Endodermal cell (in vitro differentiated cells): ENCODE measurements at regions not wholly inside any gene's neighbourhood (a gene's known extent, or its start where the extent isn't known, plus 50 kb on each side); places are given as distances from the start of the nearest gene placed in this dataset.

Experiments used
- DNase-seq: peaks from one replicate; pipeline ENCODE4 v3.0.0-alpha.2; 2017
- H3K27ac ChIP-seq: 2 replicates; pipeline ENCODE4 v1.5.1; 2013; ENCODE audit warnings: mild to moderate bottlenecking, low read depth, low read length, moderate library complexity
- H3K27me3 ChIP-seq: 2 replicates; pipeline ENCODE4 v1.6.1; 2013; ENCODE audit warnings: mild to moderate bottlenecking, low read length, moderate library complexity; ENCODE audit not compliant: insufficient read depth, control insufficient read depth, poor library complexity, severe bottlenecking
- H3K36me3 ChIP-seq: 2 replicates; pipeline ENCODE4 v1.7.0; 2013; ENCODE audit warnings: mild to moderate bottlenecking, low read length, moderate library complexity; ENCODE audit not compliant: control insufficient read depth, insufficient read depth
- H3K4me1 ChIP-seq: one replicate; pipeline ENCODE4 v1.7.0; 2013; ENCODE audit warnings: low read length; ENCODE audit not compliant: control insufficient read depth, insufficient read depth
- H3K4me3 ChIP-seq: 2 replicates; pipeline ENCODE4 v1.5.1; 2013; ENCODE audit warnings: mild to moderate bottlenecking, low read length, moderate library complexity
- H3K9ac ChIP-seq: 2 replicates; pipeline ENCODE4 v1.6.1; 2013; ENCODE audit warnings: mild to moderate bottlenecking, low read length, moderate library complexity; ENCODE audit not compliant: poor library complexity, severe bottlenecking; ENCODE audit errors: extremely low read depth
- H3K9me3 ChIP-seq: 2 replicates; pipeline ENCODE4 v1.6.1; 2013; ENCODE audit warnings: mild to moderate bottlenecking, low read length, moderate library complexity; ENCODE audit not compliant: control insufficient read depth
- H3K27ac Mint-ChIP-seq: 2 replicates; pipeline ENCODE4 v1.8.0; 2020; ENCODE audit warnings: mixed read lengths
- H3K27me3 Mint-ChIP-seq: 2 replicates; pipeline ENCODE4 v1.8.0; 2021; ENCODE audit warnings: mild to moderate bottlenecking, mixed read lengths; ENCODE audit not compliant: insufficient read depth
- H3K36me3 Mint-ChIP-seq: 2 replicates; pipeline ENCODE4 v1.8.0; 2020; ENCODE audit warnings: low read depth, mixed read lengths
- H3K4me1 Mint-ChIP-seq: 2 replicates; pipeline ENCODE4 v1.8.0; 2020; ENCODE audit warnings: mixed read lengths
- H3K4me3 Mint-ChIP-seq: 2 replicates; pipeline ENCODE4 v1.8.0; 2020; ENCODE audit warnings: mild to moderate bottlenecking, moderate library complexity, mixed read lengths
- H3K9me3 Mint-ChIP-seq: 2 replicates; pipeline ENCODE4 v1.8.0; 2020; ENCODE audit warnings: mild to moderate bottlenecking, mixed read lengths
- WGBS, 2 experiments: methylation state at CpG; one replicate each; pipeline versions ENCODE4 v1.1.5 to v1.1.7; 2013; ENCODE audit warnings: missing lambda C conversion rate in 2 of 2, mixed read lengths in 1 of 2; ENCODE audit not compliant: insufficient coverage in 1 of 2, insufficient read length in 1 of 2; 5-methylcytosine and 5-hydroxymethylcytosine counted together
- TF ChIP-seq, protein P1 (sequence below): fragments of 200-600 bp; sonication (generic); conservative IDR thresholded peaks from 2 replicates; pipeline ENCODE4 v1.5.0; 2021; ENCODE audit warnings: antibody characterized with exemption, mild to moderate bottlenecking

DNA sequence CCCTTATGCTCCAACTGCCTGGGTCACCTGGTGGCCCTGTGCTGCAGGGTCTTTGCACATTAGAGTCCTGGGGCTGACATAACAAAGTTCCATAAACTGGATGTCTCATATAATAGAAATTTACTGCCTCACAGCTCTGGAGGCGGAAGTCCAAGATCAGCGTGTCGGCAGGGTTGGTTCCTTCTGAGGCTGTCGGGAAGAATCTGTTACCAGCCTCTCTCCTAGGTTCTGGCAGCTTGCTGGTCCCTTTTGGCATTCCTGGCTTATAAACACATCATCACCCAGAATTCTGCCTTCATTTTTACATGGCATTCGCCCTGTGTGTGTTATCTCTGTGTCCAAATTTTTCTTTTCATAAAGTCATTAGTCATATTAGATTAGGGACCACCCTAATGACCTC, 170.5 kb downstream of the NDUFA10 start:
- peak; percentile 18 for DNase-seq
- Mint-ChIP-seq H3K27ac (no peak overlapping the region), H3K4me1 (no peaks in the 10 kb centered on the region), H3K36me3 (no peaks in the 10 kb centered on the region), H3K4me3 (no peak overlapping the region), H3K9me3 (peaks cover 25% of the 10 kb centered on the region), H3K27me3 (peaks cover 67% of the 10 kb centered on the region)
- H3K36me3 ChIP-seq: no peaks in the 10 kb centered on the region
- H3K4me3 ChIP-seq: no peak overlapping the region
- WGBS, 2 experiments: 91 to 92% methylated on average over 5 of the region's 5 CpGs
- H3K9me3 ChIP-seq: peaks cover 20% of the 10 kb centered on the region
- H3K27ac ChIP-seq: no peak overlapping the region
- H3K4me1 ChIP-seq: no peaks in the 10 kb centered on the region
- H3K9ac ChIP-seq: no peak overlapping the region
- TF ChIP-seq, protein P1, sequence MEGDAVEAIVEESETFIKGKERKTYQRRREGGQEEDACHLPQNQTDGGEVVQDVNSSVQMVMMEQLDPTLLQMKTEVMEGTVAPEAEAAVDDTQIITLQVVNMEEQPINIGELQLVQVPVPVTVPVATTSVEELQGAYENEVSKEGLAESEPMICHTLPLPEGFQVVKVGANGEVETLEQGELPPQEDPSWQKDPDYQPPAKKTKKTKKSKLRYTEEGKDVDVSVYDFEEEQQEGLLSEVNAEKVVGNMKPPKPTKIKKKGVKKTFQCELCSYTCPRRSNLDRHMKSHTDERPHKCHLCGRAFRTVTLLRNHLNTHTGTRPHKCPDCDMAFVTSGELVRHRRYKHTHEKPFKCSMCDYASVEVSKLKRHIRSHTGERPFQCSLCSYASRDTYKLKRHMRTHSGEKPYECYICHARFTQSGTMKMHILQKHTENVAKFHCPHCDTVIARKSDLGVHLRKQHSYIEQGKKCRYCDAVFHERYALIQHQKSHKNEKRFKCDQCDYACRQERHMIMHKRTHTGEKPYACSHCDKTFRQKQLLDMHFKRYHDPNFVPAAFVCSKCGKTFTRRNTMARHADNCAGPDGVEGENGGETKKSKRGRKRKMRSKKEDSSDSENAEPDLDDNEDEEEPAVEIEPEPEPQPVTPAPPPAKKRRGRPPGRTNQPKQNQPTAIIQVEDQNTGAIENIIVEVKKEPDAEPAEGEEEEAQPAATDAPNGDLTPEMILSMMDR: no peak
- H3K27me3 ChIP-seq: peaks cover 68% of the 10 kb centered on the region

DNA sequence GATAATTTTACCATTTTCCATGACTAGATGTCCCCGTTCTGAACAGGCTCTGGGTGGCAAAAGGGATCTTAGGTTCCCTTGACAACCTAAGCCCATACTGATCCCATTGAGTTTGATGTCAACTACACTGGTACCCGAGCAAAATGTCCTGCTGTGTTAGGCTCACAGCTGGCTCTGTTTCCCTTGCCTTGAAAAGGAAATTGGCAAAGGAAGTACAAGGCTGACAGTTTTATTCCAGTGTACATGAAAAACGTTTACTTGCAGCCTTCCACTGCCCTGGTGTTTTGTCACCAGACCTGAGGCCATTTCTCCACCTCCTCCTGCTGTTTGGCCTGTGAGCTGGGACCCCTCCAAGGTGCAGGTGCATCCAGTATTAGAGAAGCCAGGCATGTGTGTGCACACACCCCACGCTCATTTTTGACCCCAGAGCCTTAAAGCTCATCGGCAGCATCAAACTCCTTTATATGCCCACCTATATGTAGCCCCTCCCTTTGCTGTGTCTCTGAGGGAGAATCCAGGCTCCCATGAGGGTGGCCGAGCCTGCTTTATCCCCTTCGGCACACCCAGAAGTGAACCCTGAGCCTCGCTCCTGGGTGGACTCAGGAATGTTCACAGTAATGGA, 171.3 kb downstream of the NDUFA10 start:
- TF ChIP-seq, protein P1: no peak

DNA sequence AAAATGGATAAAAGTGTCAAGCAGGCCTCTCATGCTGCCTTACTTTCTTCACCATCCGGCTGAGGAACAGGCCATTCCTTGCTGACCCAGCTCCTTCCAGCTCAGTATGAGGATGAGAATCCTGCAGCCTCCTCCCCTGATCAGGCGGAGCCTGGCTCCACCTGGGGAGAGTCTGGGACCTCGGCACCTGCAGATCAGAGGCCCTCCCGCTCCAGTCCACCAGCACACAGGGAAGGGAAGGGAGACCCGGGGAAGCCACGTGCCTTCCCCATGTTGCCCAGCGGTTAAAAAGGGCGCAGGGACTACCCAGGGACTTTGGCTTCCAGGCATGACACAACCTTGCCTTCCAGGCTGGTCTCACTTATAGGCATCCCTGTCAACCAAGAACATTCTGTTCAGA, 172.0 kb downstream of the NDUFA10 start:
- Mint-ChIP-seq H3K4me3 (no peak overlapping the region), H3K9me3 (peaks cover 30% of the 10 kb centered on the region), H3K27ac (no peak overlapping the region), H3K27me3 (peaks cover 53% of the 10 kb centered on the region), H3K4me1 (peaks cover 8% of the 10 kb centered on the region), H3K36me3 (no peaks in the 10 kb centered on the region)
- H3K27ac ChIP-seq: no peak overlapping the region
- H3K36me3 ChIP-seq: no peaks in the 10 kb centered on the region
- H3K9ac ChIP-seq: no peak overlapping the region
- no peak overlapping the region for H3K4me3 ChIP-seq
- TF ChIP-seq, protein P1: no peak
- no peaks in the 10 kb centered on the region for H3K4me1 ChIP-seq
- peak; percentile 26 for DNase-seq
- H3K27me3 ChIP-seq: peaks cover 53% of the 10 kb centered on the region
- WGBS, 2 experiments: 85 to 91% methylated on average over 4 to 8 of the region's 8 CpGs
- H3K9me3 ChIP-seq: peaks cover 22% of the 10 kb centered on the region

More for the DNA sequence above, 171.3 kb downstream of the NDUFA10 start:
- Mint-ChIP-seq H3K27me3 (peaks cover 60% of the 10 kb centered on the region), H3K4me3 (no peak overlapping the region), H3K36me3 (no peaks in the 10 kb centered on the region), H3K27ac (no peak overlapping the region), H3K9me3 (peaks cover 30% of the 10 kb centered on the region), H3K4me1 (peaks cover 3% of the 10 kb centered on the region)
- Histone ChIP-seq H3K27ac (no peak overlapping the region), H3K4me1 (no peaks in the 10 kb centered on the region), H3K4me3 (no peak overlapping the region), H3K27me3 (peaks cover 60% of the 10 kb centered on the region), H3K9me3 (peaks cover 22% of the 10 kb centered on the region), H3K36me3 (no peaks in the 10 kb centered on the region), H3K9ac (no peak overlapping the region)
- WGBS, 2 experiments: 77 to 85% methylated on average over 8 of the region's 8 CpGs
- peak; percentile 8 for DNase-seq
